ENCODE measurements at regions not wholly inside any gene's neighbourhood (a gene's known extent, or its start where the extent isn't known, plus 50 kb on each side); places are given as distances from the start of the nearest gene placed in this dataset.

DNA sequence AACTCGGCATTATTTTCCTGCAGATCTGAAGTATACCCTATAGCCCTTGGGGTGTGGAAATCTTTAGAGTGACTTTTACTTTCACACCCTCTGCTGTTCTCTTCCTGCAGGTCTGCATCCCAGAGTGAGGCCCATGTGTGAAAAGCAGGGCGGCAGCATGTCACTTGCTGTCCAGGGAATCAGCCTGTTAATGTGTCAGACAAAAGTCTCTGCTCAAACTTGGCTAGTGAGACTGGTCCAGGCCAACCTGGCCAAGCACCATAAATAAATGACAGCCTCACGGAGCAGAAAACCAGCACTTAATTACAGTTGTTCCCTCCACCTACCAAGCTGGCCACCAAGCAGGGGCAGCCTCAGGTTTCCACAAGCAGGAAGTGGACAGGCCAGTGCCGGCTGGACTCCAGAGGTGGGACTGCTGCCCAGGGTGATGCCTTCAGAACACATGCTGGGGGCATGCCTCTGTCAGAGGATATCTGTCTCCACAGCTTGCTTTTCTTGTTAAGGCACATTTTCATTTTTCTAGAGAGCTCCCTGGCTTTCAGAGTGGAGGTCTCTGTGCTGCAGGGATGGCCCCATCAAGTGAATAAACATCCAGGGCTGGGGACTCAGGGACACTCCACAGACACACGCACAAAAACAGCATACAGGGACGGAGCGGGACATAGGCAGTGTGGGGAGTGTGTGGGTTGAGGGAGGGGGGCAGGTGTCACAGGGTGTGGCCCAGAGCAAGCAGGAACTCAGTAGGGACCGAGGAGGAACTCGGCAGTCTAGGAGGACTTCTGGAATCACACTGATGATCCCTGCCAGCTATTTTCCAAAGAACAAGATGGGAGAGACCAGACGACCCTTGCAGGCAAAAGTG is 243.8 kb upstream of the IRX1 start:
- TF ChIP-seq, protein P1, sequence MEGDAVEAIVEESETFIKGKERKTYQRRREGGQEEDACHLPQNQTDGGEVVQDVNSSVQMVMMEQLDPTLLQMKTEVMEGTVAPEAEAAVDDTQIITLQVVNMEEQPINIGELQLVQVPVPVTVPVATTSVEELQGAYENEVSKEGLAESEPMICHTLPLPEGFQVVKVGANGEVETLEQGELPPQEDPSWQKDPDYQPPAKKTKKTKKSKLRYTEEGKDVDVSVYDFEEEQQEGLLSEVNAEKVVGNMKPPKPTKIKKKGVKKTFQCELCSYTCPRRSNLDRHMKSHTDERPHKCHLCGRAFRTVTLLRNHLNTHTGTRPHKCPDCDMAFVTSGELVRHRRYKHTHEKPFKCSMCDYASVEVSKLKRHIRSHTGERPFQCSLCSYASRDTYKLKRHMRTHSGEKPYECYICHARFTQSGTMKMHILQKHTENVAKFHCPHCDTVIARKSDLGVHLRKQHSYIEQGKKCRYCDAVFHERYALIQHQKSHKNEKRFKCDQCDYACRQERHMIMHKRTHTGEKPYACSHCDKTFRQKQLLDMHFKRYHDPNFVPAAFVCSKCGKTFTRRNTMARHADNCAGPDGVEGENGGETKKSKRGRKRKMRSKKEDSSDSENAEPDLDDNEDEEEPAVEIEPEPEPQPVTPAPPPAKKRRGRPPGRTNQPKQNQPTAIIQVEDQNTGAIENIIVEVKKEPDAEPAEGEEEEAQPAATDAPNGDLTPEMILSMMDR (IDR thresholded peaks at IDR 0.05; ENCODE audit: low read depth, low read length), result no peak
- no peak for DNase-seq (ENCODE audit: low read depth, low spot score)
- in situ Hi-C loops (cut with HindIII; ENCODE audit: low sequenced_read_pairs), result no loop called here
- no peak overlapping the region for H3K4me3 ChIP-seq (ENCODE audit: low read depth, low read length)

DNA sequence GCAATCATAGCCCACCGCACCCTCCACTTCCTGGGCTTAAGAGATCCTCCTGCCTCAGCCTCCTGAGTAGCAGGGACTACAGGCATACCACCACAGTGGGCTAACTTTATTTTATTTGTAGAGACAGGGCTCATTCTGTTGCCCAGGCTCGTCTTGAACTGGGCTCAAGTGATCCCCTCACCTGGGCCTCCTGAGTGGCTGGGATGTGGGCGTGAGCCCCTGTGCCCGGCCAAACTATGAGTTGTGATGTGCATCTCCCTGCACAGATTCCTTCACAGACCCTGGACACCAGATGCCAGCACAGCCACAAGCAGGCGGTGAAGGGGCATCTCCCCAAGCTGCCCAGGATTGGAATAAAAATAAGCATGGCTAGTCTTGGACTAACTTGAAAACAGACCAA is 244.9 kb upstream of the IRX1 start:
- no peak overlapping the region for H3K4me3 ChIP-seq (ENCODE audit: low read depth, low read length)
- DNase-seq (ENCODE audit: low read depth, low spot score), result no peak
- in situ Hi-C loops (cut with HindIII; ENCODE audit: low sequenced_read_pairs), result no loop called here
- TF ChIP-seq, protein P1 (IDR thresholded peaks at IDR 0.05; ENCODE audit: low read depth, low read length), result no peak

- no peak for DNase-seq (ENCODE audit: low read depth, low spot score)
- TF ChIP-seq, protein P1 (IDR thresholded peaks at IDR 0.05; ENCODE audit: low read depth, low read length), result no peak
Measured at GRCh38 chr5:3349704-3350565, 245.7 kb upstream of the IRX1 start.

GRCh38 chr5:3348576-3349535 is 246.8 kb upstream of the IRX1 start:
- in situ Hi-C loops (cut with HindIII; ENCODE audit: low sequenced_read_pairs), result no loop called here
- TF ChIP-seq, protein P1 (IDR thresholded peaks at IDR 0.05; ENCODE audit: low read depth, low read length), result no peak
- no peak for DNase-seq (ENCODE audit: low read depth, low spot score)
- H3K4me3 ChIP-seq (ENCODE audit: low read depth, low read length), result no peak overlapping the region

More at GRCh38 chr5:3349704-3350565, 245.7 kb upstream of the IRX1 start:
- in situ Hi-C loops (cut with HindIII; ENCODE audit: low sequenced_read_pairs), result no loop called here
- no peak overlapping the region for H3K4me3 ChIP-seq (ENCODE audit: low read depth, low read length)

- in situ Hi-C loops (cut with HindIII; ENCODE audit: low sequenced_read_pairs), result no loop called here
- DNase-seq (ENCODE audit: low read depth, low spot score), result no peak
- TF ChIP-seq, protein P1 (IDR thresholded peaks at IDR 0.05; ENCODE audit: low read depth, low read length), result no peak
- H3K4me3 ChIP-seq (ENCODE audit: low read depth, low read length), result no peak overlapping the region
Measured at GRCh38 chr5:3347741-3348140, 247.9 kb upstream of the IRX1 start.

Data from astrocyte of the spinal cord (primary cell).